GM12874 (cell line): ENCODE measurements at regions not wholly inside any gene's neighbourhood (a gene's known extent, or its start where the extent isn't known, plus 50 kb on each side); places are given as distances from the start of the nearest gene placed in this dataset.

ENCODE experiments used
- CTCF ChIP-seq: IDR thresholded peaks from 2 replicates; pipeline ENCODE4 v1.5.1; 2011; ENCODE audit warnings: low read depth, mild to moderate bottlenecking, control low read depth, low read length, moderate library complexity; ENCODE audit not compliant: insufficient read depth

DNA sequence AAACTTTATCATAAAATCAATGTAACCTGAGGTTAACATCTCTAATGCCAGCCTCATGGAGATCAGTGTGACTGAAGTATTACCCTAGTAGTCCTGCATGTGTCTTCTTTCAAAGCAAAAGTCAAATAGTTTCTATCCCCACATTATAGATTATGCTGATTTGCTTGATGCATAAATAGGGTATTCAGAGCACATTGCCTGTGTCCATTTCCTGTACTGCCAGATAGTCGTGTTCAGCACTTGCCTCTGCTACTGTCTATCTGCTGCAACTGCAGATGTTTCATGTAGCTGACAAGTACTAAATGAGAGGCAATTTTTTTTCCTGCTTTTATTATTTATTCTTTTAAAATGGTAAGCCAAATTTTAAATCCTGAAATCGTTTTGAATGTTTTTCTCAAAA is 348.7 kb downstream of the CHRM3 start:
- no peak for TF ChIP-seq CTCF

- no peak for TF ChIP-seq CTCF
Observed at GRCh38 chr1:239736479-239736878, 350.1 kb downstream of the CHRM3 start.

- TF ChIP-seq CTCF: no peak
Observed at GRCh38 chr1:239739375-239739774, 352.3 kb upstream of the FMN2 start.

DNA sequence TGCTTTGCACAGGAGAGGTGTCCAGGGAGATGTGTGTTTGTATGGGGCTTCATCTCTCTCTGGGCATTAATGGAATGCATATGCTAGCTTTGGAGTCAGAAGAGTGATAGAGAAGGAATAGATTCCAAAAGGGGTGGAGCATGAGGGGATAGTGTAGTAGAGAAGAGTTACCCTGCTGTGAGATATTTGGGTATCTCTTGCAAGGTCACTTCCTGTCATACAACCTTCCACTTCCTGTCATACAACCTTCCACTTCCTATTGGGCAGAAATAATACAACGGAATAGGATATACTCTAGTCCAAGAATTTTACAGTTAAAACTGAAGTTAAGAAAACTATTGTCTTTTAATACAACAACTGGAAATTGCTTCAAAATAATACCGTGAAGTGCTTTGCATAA is 351.8 kb upstream of the FMN2 start:
- TF ChIP-seq CTCF: no peak

GRCh38 chr1:239742416-239743109 is 349.1 kb upstream of the FMN2 start:
- no peak for TF ChIP-seq CTCF

DNA sequence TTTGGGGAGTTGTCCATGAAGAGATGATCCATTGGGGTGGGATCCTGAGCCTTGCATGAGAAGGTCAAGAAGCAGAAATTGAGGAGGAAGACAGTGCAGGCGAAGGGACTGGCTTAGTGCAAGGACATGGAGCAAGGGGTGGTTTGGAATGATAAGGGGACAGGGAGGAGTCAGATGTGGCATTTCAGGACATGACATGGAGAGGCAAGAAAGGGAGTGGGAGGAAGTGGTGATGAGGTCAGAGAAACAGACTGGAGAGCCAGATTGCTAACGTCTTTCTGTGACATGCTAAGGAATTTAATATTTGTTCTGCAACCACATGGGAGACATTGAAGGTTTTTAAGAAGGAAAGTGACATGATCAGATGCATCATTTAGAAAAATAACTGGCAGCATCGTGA is 346.8 kb upstream of the FMN2 start:
- TF ChIP-seq CTCF: no peak

GRCh38 chr1:239755107-239755912 is 336.4 kb upstream of the FMN2 start:
- TF ChIP-seq CTCF: no peak
